ENCODE measurements at regions not wholly inside any gene's neighbourhood (a gene's known extent, or its start where the extent isn't known, plus 50 kb on each side); places are given as distances from the start of the nearest gene placed in this dataset.

GRCh38 chr10:20598590-20598989 lies 298.5 kb downstream of the NEBL start:
- TF ChIP-seq POLR2AphosphoS5 (IDR thresholded peaks at IDR 0.05; ENCODE audit: borderline replicate concordance, low read depth, low read length) (no peak), EZH2 (IDR thresholded peaks at IDR 0.05) (no peak)
